Cardiac fibroblast (primary cell): ENCODE measurements at regions not wholly inside any gene's neighbourhood (a gene's known extent, or its start where the extent isn't known, plus 50 kb on each side); places are given as distances from the start of the nearest gene placed in this dataset.
"Not testable (repeated sequence)": the region's sequence is repeated elsewhere in the genome, so short reads cannot be mapped to it uniquely, and the experiment has no call there.

Experiments
- DNase-seq, 2 donors: peaks; one replicate each; pipeline versions ENCODE4 v3.0.0 to v3.0.0-alpha.2; 2010; ENCODE audit warnings: low read depth in 2 of 2
- H3K4me3 ChIP-seq, 2 donors: replicated peaks in 1 of 2; 1 replicate in 1 of 2; 2 replicates in 1 of 2; pipeline ENCODE4 v1.5.1; 2011; ENCODE audit warnings: low read depth in 2 of 2, low read length in 2 of 2, mild to moderate bottlenecking in 2 of 2, moderate library complexity in 1 of 2
- CTCF ChIP-seq: IDR thresholded peaks from one replicate; pipeline ENCODE4 v1.5.1; 2011; ENCODE audit warnings: low read depth, mild to moderate bottlenecking, low read length, inconsistent platforms

- TF ChIP-seq CTCF, result no peak
- DNase-seq, result peak in 1 of 2 donors; percentile 59
- no peak overlapping the region for H3K4me3 ChIP-seq
Measured at GRCh38 chr12:72747111-72747849, 475.1 kb downstream of the TRHDE start.

GRCh38 chr12:72748971-72749370 is 476.8 kb downstream of the TRHDE start:
- no peak for DNase-seq
- no peak overlapping the region for H3K4me3 ChIP-seq
- no peak for TF ChIP-seq CTCF

GRCh38 chr12:72753571-72753970 is 481.4 kb downstream of the TRHDE start:
- no peak for TF ChIP-seq CTCF
- H3K4me3 ChIP-seq, result no peak overlapping the region
- no peak for DNase-seq

GRCh38 chr12:72754026-72754425 is 481.9 kb downstream of the TRHDE start:
- not testable (repeated sequence) for H3K4me3 ChIP-seq, DNase-seq

- no peak for DNase-seq
- TF ChIP-seq CTCF, result no peak
- H3K4me3 ChIP-seq, result no peak overlapping the region
Measured at GRCh38 chr12:72766517-72766916, 494.3 kb downstream of the TRHDE start.

- no peak for DNase-seq
- H3K4me3 ChIP-seq, result no peak overlapping the region
- no peak for TF ChIP-seq CTCF
Measured at GRCh38 chr12:72774023-72774422, 501.9 kb downstream of the TRHDE start.

- no peak for DNase-seq
- H3K4me3 ChIP-seq, result no peak overlapping the region
- TF ChIP-seq CTCF, result no peak
Measured at GRCh38 chr12:72777806-72778205, 505.6 kb downstream of the TRHDE start.
